ENCODE measurements at regions not wholly inside any gene's neighbourhood (a gene's known extent, or its start where the extent isn't known, plus 50 kb on each side); places are given as distances from the start of the nearest gene placed in this dataset.
"Not testable (repeated sequence)": the region's sequence is repeated elsewhere in the genome, so short reads cannot be mapped to it uniquely, and the experiment has no call there.

DNA sequence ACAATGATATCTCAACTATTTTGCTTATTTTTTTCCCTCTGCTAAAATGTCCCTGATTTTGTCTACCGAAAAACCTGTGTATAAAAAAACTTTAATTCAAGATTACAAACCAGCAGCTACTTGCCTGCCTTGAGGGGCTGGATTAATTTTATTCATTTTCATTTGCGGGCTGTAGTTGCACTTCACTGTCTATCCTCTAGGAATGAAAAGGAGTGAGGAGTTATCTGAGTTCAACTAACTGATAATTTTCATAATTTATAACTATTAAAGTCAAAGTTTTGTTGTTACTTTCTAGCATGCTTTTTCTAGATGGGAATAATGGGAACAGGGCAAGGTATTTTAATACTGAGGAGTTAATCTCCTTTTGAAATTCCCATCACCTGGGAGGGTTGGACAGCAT, 50.3 kb upstream of the AGTPBP1 start:
- DNase-seq: not testable (repeated sequence)

GRCh38 chr9:85802978-85803695, 61.4 kb upstream of the AGTPBP1 start:
- not testable (repeated sequence) for DNase-seq

DNA sequence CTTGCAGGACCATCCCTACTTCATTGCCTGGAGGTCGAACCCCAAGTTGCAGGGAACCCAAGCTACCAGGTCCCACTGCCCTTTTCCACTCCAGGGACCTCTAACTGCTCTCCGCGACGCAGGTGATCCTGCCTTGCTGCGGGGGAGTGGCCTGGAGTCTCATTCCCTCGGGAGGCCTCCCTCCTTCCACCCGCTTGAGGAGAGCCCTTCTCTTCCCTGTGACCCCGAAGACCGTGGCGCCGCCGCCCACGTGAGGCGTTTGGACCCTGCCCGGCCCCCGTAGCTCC, 63.0 kb upstream of the AGTPBP1 start:
- not testable (repeated sequence) for DNase-seq

GRCh38 chr9:85805134-85806005, 63.6 kb upstream of the AGTPBP1 start:
- peak; percentile 86 to 90 for DNase-seq
- TF ChIP-seq POLR2A (IDR thresholded peaks at IDR 0.05; ENCODE audit: low read length): peak; percentile 19

GRCh38 chr9:85808329-85808728, 66.6 kb upstream of the AGTPBP1 start:
- not testable (repeated sequence) for DNase-seq

GRCh38 chr9:85813388-85813787, 71.6 kb upstream of the AGTPBP1 start:
- not testable (repeated sequence) for DNase-seq

DNA sequence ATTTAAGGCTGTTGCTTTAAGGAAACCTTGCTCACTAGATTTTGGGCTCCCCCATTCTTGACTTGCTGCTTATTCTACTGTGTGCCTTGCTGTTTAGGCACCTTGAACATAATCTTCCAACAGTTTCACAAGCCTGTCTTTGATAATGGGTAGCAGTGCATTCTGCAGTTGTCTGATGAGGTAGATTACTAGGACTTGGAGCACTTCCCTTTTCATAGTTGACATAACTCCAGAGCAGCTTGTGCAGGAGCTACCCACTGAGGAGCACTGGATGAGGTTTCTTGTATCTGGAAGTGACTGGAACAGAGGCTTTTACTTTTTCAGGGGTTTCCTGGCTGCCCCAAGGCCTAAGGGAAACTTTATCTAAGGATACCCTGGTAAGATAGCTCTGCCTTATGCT, 73.0 kb upstream of the AGTPBP1 start:
- DNase-seq: not testable (repeated sequence)

GRCh38 chr9:85818971-85819370, 77.2 kb upstream of the AGTPBP1 start:
- peak; percentile 44 to 49 for DNase-seq

- not testable (repeated sequence) for DNase-seq
Observed at GRCh38 chr9:85820598-85820997, 78.8 kb upstream of the AGTPBP1 start.

GRCh38 chr9:85824949-85825348, 83.2 kb upstream of the AGTPBP1 start:
- peak in 1 of 2 experiments; percentile 19 for DNase-seq

- not testable (repeated sequence) for DNase-seq
Observed at GRCh38 chr9:85834591-85834990, 92.8 kb upstream of the AGTPBP1 start.

DNA sequence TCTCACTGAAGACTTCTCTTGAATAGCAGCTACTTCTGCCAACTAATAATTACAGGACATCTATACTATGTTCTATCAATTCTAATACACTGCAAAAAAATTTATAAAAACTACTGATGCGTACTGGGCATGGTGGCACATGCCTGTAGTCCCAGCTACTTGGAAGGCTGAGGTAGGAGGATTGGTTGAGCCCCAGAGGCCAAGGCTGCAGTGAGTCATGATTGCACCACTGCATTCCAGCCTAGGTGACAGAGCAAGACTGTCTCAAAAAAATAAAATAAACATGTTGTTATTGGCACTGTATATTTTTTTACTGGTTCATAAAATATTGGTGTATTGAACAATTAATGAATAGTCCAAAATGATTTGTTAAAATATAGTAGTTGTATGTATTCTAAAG, 97.0 kb upstream of the NAA35 start:
- DNase-seq: peak in 1 of 2 experiments; percentile 6

DNA sequence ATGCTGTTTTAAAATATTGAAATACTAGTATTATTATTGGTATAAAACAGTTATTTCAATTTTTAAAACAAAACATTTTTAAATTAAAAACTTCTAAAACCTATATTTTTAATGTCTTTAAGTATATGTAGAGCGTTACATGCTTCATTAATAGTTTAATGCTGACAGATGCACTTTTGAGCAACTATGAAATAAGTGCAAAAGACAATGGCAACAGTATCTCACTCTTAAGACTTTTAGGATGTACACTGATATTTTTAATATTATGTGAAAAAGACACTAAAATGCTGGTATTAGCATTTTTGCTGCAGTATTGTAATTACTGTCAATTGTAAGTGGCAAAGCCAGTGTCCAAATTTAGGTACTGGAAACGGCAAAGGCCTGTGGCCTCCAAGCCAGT, 93.2 kb upstream of the NAA35 start:
- not testable (repeated sequence) for DNase-seq

DNA sequence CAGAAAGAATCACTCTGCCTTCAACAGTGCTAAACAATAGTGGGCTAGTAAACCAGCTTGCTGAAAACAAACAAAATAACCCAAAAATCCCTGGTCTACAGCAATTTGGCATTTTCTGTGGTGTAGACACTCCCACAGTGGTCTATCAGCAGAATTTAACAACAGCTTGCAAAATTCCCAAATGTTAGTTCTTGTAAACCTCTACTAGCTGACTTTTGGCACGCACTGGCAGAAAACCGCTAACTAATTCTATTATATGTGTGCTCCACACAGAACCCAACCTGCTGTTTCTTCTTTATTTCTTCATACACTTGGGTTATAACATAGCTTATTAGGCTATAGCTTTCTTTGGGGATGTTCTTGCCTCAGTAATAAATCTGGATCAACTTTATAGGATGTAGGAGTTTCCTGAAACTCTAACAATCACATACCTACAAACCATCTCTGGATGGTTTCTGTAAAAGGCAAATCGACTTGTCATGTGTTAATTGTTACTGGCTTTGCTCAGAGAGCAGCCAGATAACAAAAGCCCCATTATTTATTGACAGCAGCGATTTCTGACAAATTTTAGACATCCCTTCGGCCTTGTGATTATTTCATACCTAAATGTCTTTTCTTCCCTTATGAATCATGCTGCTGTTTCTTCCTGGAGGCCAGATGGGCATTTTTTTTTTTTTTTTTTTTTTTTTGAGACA, 82.7 kb upstream of the NAA35 start:
- TF ChIP-seq POLR2A (IDR thresholded peaks at IDR 0.05; ENCODE audit: low read length) (no peak), GATA1 (IDR thresholded peaks at IDR 0.05; ENCODE audit: low read depth, low read length) (no peak)
- no peak for DNase-seq

DNA sequence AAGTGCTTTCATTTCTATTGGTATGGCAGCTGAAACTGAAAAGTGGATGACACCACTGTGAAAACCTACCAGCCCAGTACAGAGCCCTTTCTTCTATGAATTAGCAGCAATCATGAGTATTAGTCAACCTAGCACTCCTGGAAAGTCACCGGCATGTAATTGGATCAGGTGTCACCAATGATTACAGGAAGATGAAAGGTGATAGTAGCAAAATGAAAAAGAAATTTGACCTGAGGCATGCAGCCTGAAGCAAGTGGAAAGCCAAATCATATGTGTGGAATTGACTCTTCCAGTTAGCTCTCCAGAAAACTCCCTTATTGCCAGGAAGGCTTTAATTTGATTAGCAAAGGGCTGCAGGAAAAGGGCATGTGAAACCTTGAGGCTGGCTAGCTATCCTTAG, 81.2 kb upstream of the NAA35 start:
- no peak for DNase-seq

DNA sequence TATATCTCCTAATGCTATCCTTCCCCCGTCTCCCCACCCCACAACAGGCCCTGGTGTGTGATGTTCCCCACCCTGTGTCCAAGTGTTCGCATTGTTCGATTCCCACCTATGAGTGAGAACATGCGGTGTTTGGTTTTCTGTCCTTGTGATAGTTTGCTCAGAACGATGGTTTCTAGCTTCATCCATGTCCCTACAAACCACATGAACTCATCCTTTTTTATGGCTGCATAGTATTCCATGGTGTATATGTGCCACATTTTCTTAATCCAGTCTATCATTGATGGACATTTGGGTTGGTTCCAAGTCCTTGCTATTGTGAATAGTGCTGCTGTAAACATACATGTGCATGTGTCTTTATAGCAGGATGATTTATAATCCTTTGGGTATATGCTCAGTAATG, 79.1 kb upstream of the NAA35 start:
- DNase-seq: not testable (repeated sequence)

More for the DNA sequence above, 81.2 kb upstream of the NAA35 start:
- TF ChIP-seq POLR2A (IDR thresholded peaks at IDR 0.05; ENCODE audit: low read length): no peak
- no peak for TF ChIP-seq GATA1 (IDR thresholded peaks at IDR 0.05; ENCODE audit: low read depth, low read length)

DNA sequence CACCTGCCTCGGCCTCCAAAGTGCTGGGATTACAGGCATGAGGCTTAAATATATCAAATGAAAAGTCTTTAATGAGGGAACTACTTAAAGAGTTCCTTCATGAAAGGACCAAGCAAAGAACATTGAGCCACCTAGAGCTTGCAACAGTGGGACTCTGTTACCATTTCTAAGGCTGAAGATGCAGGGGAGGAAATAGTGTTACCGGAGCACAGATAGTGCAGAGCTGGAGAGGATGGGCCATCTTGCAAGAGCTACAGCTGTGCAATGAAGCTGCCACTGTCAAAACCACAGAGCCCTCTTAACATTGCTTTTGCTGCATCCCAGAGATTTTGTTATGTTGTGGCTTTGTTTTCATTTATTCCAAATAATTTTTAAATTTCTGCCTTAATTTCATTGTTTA, 77.1 kb upstream of the NAA35 start:
- no peak for TF ChIP-seq POLR2A (IDR thresholded peaks at IDR 0.05; ENCODE audit: low read length)
- no peak for TF ChIP-seq GATA1 (IDR thresholded peaks at IDR 0.05; ENCODE audit: low read depth, low read length)
- DNase-seq: no peak

Measured in erythroblast (primary cell).